ENCODE measurements at regions not wholly inside any gene's neighbourhood (a gene's known extent, or its start where the extent isn't known, plus 50 kb on each side); places are given as distances from the start of the nearest gene placed in this dataset.

DNA sequence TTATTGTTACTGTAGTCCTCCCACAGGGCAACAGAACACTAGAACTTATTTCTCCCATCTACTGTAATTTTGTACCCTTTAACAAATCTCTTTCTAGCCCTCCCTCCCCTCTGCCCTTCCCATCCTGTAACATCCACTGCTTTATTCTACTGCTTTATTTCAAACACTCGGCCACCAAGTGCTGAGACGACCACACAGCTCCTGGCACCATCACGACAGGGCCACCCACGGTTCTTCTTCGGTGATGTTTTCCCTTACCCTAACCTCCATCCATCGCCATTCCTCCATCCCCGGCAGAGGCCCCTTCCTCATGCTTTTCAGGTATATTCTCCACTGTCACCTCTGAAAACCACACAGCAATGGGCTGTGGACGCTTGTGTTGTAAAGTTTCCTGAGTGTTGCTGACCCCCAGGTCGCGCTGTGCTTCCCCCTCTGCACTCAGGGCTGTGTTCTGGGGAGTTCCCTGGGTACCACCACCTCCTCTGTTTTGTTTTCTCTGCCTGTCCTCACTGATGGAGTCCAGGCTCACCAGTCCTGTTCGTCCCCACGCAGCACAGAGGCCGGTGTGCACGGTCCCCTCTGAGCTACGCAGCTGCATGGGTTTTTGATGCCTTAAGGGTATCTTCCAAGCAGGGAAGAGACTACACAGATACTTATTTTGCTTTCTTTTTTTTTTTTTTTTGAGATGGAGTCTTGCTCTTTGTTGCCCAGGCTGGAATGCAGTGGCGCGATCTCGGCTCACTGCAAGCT lies 207.2 kb upstream of the TMEM132C start:
- no TSS peak for BruUV-seq (replicated peaks)
- Mint-ChIP-seq H3K4me1 (ENCODE audit: insufficient read depth, unreplicated experiment) (no peaks in the 10 kb centered on the region), H3K4me3 (ENCODE audit: unreplicated experiment) (no peak overlapping the region), H3K36me3 (ENCODE audit: insufficient read depth, unreplicated experiment) (no peaks in the 10 kb centered on the region), H3K27me3 (ENCODE audit: insufficient read depth, unreplicated experiment) (no peaks in the 10 kb centered on the region), H3K9me3 (ENCODE audit: unreplicated experiment) (peaks cover 13% of the 10 kb centered on the region), H3K27ac (ENCODE audit: low read depth, unreplicated experiment) (no peak overlapping the region)
- ChIA-PET POLR2A (no interaction called here), CTCF (no interaction called here)
- intact Hi-C loops (cut with micrococcal nuclease) = no loop called here
- TF ChIP-seq CTCF (IDR thresholded peaks at IDR 0.05; ENCODE audit: unreplicated experiment) = no peak
- no peak for DNase-seq (ENCODE audit: unreplicated experiment)

DNA sequence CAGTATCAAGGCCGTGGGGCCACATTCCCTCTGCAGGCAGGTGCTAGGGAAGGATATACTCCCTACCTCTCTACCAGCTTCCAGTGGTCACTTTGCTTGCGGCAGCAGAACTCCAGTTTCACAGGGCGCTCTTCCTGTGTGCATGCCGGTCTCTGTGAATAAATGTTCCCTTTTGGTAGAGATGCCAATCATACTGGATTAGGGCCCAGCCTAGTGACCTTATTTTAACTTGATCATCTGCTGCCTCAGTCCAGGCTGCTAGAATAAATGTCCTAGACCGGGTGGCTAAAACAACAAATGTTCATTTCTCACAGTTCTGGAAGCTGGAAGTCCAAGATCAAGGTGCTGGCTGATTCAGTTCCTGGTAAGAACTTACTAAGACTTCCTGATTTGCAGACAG lies 198.8 kb upstream of the TMEM132C start:
- CTCF ChIA-PET = interaction anchor here (1.2 kb wide), 1 partner anchor 687 kb away, joined by 3 read pairs; no protein-coding TSS in a partner anchor
- no peak overlapping the region for H3K4me3 Mint-ChIP-seq (ENCODE audit: unreplicated experiment)
- no peaks in the 10 kb centered on the region for H3K36me3 Mint-ChIP-seq (ENCODE audit: insufficient read depth, unreplicated experiment)
- no TSS peak for BruUV-seq (replicated peaks)
- H3K27me3 Mint-ChIP-seq (ENCODE audit: insufficient read depth, unreplicated experiment) = no peaks in the 10 kb centered on the region
- no peak for DNase-seq (ENCODE audit: unreplicated experiment)
- H3K27ac Mint-ChIP-seq (ENCODE audit: low read depth, unreplicated experiment) = no peak overlapping the region
- POLR2A ChIA-PET = interaction anchor here (0.7 kb wide), 1 partner anchor 1617 kb away, joined by 3 read pairs; no protein-coding TSS in a partner anchor
- peaks cover 16% of the 10 kb centered on the region for H3K9me3 Mint-ChIP-seq (ENCODE audit: unreplicated experiment)
- no peak for TF ChIP-seq CTCF (IDR thresholded peaks at IDR 0.05; ENCODE audit: unreplicated experiment)
- H3K4me1 Mint-ChIP-seq (ENCODE audit: insufficient read depth, unreplicated experiment) = no peaks in the 10 kb centered on the region
- intact Hi-C loops (cut with micrococcal nuclease) = no loop called here

DNA sequence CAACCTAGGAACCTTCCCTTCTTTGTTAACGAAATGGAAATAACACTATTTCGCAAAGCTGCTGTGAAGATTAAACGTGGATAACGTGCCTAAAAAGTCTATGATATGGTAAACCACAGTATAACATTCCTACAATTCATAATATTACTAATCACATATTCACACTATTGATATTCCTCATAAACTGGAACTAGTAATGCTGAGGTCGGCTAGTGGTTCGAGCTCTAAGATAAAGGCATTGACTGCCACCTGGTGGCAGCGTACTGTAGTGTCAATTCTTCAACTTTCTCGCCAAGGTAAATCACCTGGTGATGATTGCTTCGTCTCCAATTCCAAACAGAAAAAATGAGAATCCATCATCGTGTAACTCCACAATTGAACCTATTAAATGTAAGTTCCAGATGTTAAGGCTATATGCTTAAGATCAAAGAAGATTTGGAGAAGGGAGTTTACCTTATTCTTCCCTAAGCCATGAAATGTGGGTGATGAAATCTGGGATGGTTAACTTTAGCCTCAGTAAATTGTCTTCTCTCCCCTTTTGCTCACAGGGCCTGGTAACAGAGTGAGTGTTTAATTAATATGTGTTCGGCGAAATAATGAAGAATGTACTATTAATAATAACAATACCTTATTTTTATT lies 197.5 kb upstream of the TMEM132C start:
- intact Hi-C loops (cut with micrococcal nuclease) = no loop called here
- H3K4me1 Mint-ChIP-seq (ENCODE audit: insufficient read depth, unreplicated experiment) = no peaks in the 10 kb centered on the region
- no peak overlapping the region for H3K4me3 Mint-ChIP-seq (ENCODE audit: unreplicated experiment)
- no peaks in the 10 kb centered on the region for H3K27me3 Mint-ChIP-seq (ENCODE audit: insufficient read depth, unreplicated experiment)
- H3K9me3 Mint-ChIP-seq (ENCODE audit: unreplicated experiment) = peaks cover 22% of the 10 kb centered on the region
- TF ChIP-seq CTCF (IDR thresholded peaks at IDR 0.05; ENCODE audit: unreplicated experiment) = peak; percentile 40
- no TSS peak for BruUV-seq (replicated peaks)
- POLR2A ChIA-PET = interaction anchor here (0.6 to 0.7 kb wide), 2 partner anchors 52 to 395 kb away, joined by 3 read pairs; no protein-coding TSS in a partner anchor
- CTCF ChIA-PET = interaction anchor here (0.9 to 1.2 kb wide), 3 partner anchors 12 to 1047 kb away, joined by 3 to 4 read pairs (median 3); no protein-coding TSS in a partner anchor
- peak; percentile 38 for DNase-seq (ENCODE audit: unreplicated experiment)
- no peaks in the 10 kb centered on the region for H3K36me3 Mint-ChIP-seq (ENCODE audit: insufficient read depth, unreplicated experiment)
- no peak overlapping the region for H3K27ac Mint-ChIP-seq (ENCODE audit: low read depth, unreplicated experiment)

- intact Hi-C loops (cut with micrococcal nuclease) = no loop called here
- Mint-ChIP-seq H3K4me3 (ENCODE audit: unreplicated experiment) (no peak overlapping the region), H3K27me3 (ENCODE audit: insufficient read depth, unreplicated experiment) (no peaks in the 10 kb centered on the region), H3K4me1 (ENCODE audit: insufficient read depth, unreplicated experiment) (no peaks in the 10 kb centered on the region), H3K9me3 (ENCODE audit: unreplicated experiment) (peaks cover 39% of the 10 kb centered on the region), H3K36me3 (ENCODE audit: insufficient read depth, unreplicated experiment) (peaks cover 5% of the 10 kb centered on the region), H3K27ac (ENCODE audit: low read depth, unreplicated experiment) (no peak overlapping the region)
- ChIA-PET POLR2A (no interaction called here), CTCF (interaction anchor here (0.7 kb wide), 1 partner anchor 15 kb away, joined by 3 read pairs; no protein-coding TSS in a partner anchor)
- DNase-seq (ENCODE audit: unreplicated experiment) = no peak
- TF ChIP-seq CTCF (IDR thresholded peaks at IDR 0.05; ENCODE audit: unreplicated experiment) = no peak
- no TSS peak for BruUV-seq (replicated peaks)
Observed at GRCh38 chr12:128073937-128074336, 193.0 kb upstream of the TMEM132C start.
